GM12878 (cell line): ENCODE measurements at regions not wholly inside any gene's neighbourhood (a gene's known extent, or its start where the extent isn't known, plus 50 kb on each side); places are given as distances from the start of the nearest gene placed in this dataset.

Experiments
- ATAC-seq: fragments of 200-7000 bp; cut with Tn5 transposase; 3 replicates; pipeline ENCODE4 v1.9.1; 2020; ENCODE audit warnings: mild to moderate bottlenecking, moderate library complexity
- BruUV-seq: library from RNA; stranded (reverse); fragments of 400-500 nt; replicated peaks from 2 replicates; lab custom pipeline; 2021; lab: Mats Ljungman, UMichigan
- CTCF ChIA-PET: fragments of 300-600 bp; sonication (Branson Sonifier 250); formaldehyde crosslinking; extraction: SDS; loops from one replicate; lab custom pipeline; 2021; ENCODE audit warnings: inconsistent platforms; lab: Yijun Ruan, JAX
- POLR2A ChIA-PET: fragments of 350-600 bp; formaldehyde crosslinking; extraction: SDS; loops from one replicate; lab custom pipeline; 2021; ENCODE audit warnings: inconsistent platforms; lab: Charles Lee
- RAD21 ChIA-PET: fragments of 300-600 bp; sonication (Branson Sonifier 250); formaldehyde crosslinking; loops from one replicate; lab custom pipeline; 2023; ENCODE audit warnings: antibody characterized with exemption; ENCODE audit not compliant: unreplicated experiment; lab: Charles Lee
- SMC1A ChIA-PET: fragments of 300-600 bp; sonication (Branson Sonifier 250); formaldehyde crosslinking; loops from one replicate; lab custom pipeline; 2023; ENCODE audit not compliant: unreplicated experiment, uncharacterized antibody; lab: Charles Lee
- DNase-seq: peaks from one replicate; pipeline ENCODE4 v3.0.0-alpha.2; 2011; ENCODE audit warnings: low read depth, low spot score
- FAIRE-seq: peaks from 3 replicates; lab custom pipeline; 2011; peaks lifted over from hg19 to GRCh38; lab: Jason Lieb, UNC
- H2AFZ ChIP-seq: 2 replicates; pipeline ENCODE4 v1.6.0; 2011; ENCODE audit warnings: low read depth, low read length, control low read depth; ENCODE audit not compliant: control insufficient read depth
- H3K27ac ChIP-seq: 2 replicates; pipeline ENCODE4 v1.5.1; 2011; ENCODE audit warnings: control low read depth; ENCODE audit not compliant: control insufficient read depth, insufficient read depth
- H3K27me3 ChIP-seq, 2 experiments: replicated peaks in 1 of 2; 2 replicates each; pipeline versions ENCODE4 v1.6.0 to v1.6.1; 2011; ENCODE audit warnings: low read length in 1 of 2; ENCODE audit not compliant: control insufficient read depth in 2 of 2, insufficient read depth in 2 of 2
- H3K36me3 ChIP-seq, 2 experiments: 2 replicates each; pipeline ENCODE4 v1.5.1; 2011; ENCODE audit warnings: low read length in 1 of 2; ENCODE audit not compliant: control insufficient read depth in 2 of 2, insufficient read depth in 2 of 2
- H3K4me1 ChIP-seq: 2 replicates; pipeline ENCODE4 v1.6.1; 2011; ENCODE audit warnings: mild to moderate bottlenecking, low read length, moderate library complexity, mixed read lengths; ENCODE audit not compliant: control insufficient read depth, insufficient read depth
- H3K4me2 ChIP-seq: 2 replicates; pipeline ENCODE4 v1.6.0; 2011; ENCODE audit warnings: control low read depth; ENCODE audit not compliant: control insufficient read depth, insufficient read depth
- H3K4me3 ChIP-seq: fragments of 200-600 bp; sonication (generic); 2 replicates; pipeline ENCODE4 v1.5.1; 2016
- H3K79me2 ChIP-seq: 2 replicates; pipeline ENCODE4 v1.6.0; 2011; ENCODE audit warnings: low read length; ENCODE audit not compliant: control insufficient read depth, insufficient read depth
- H3K9ac ChIP-seq: 2 replicates; pipeline ENCODE4 v1.8.0; 2011; ENCODE audit warnings: low read length, control low read depth, mixed read lengths; ENCODE audit not compliant: control insufficient read depth, insufficient read depth
- H3K9me3 ChIP-seq: replicated peaks from 3 replicates; pipeline ENCODE4 v1.5.1; 2011; ENCODE audit warnings: mild to moderate bottlenecking, low read length; ENCODE audit not compliant: control insufficient read depth, insufficient read depth
- H4K20me1 ChIP-seq: 2 replicates; pipeline ENCODE4 v1.6.0; 2011; ENCODE audit not compliant: control insufficient read depth, insufficient read depth
- CREM ChIP-seq: IDR thresholded peaks from 2 replicates; pipeline ENCODE4 v1.6.1; 2014; ENCODE audit warnings: antibody characterized with exemption, low read depth
- MYC ChIP-seq: IDR thresholded peaks from 2 replicates; pipeline ENCODE4 v1.6.1; 2011; ENCODE audit warnings: mild to moderate bottlenecking, low read length, moderate library complexity, inconsistent platforms; ENCODE audit not compliant: insufficient read depth, insufficient replicate concordance, insufficient read length, severe bottlenecking
- POLR2AphosphoS5 ChIP-seq: IDR thresholded peaks from 2 replicates; pipeline ENCODE4 v1.6.1; 2011; ENCODE audit warnings: mild to moderate bottlenecking, low read length, inconsistent platforms
- WGBS: methylation state at CpG from one replicate; pipeline ENCODE4 v1.1.6; 2016; ENCODE audit warnings: low lambda C conversion rate; ENCODE audit not compliant: insufficient replicate concordance, insufficient coverage; ENCODE audit errors: missing lambda C conversion rate; 5-methylcytosine and 5-hydroxymethylcytosine counted together
- in situ Hi-C: fragments of 300-500 bp; cut with MboI; formaldehyde crosslinking; loops from 9 replicates; pipeline ENCODE4 v1.14.3; 2018; ENCODE audit warnings: mixed read lengths
- intact Hi-C: fragments of 100-400 bp; cut with micrococcal nuclease; formaldehyde crosslinking; loops from one replicate; pipeline ENCODE4 v1.14.2; 2022; ENCODE audit not compliant: unreplicated experiment
- TF ChIP-seq, protein P1 (sequence below): IDR thresholded peaks from 2 replicates; pipeline ENCODE4 v1.6.1; 2012; ENCODE audit warnings: mild to moderate bottlenecking, low read depth, low read length

GRCh38 chr3:51618496-51618895 is 52.6 kb upstream of the TEX264 start:
- no peak overlapping the region for H2AFZ ChIP-seq
- POLR2A ChIA-PET: no interaction called here
- in situ Hi-C loops: no loop called here

More at GRCh38 chr3:51618496-51618895, 52.6 kb upstream of the TEX264 start:
- Histone ChIP-seq H3K27me3 (no peaks in the 10 kb centered on the region), H3K36me3 (no peaks in the 10 kb centered on the region), H3K4me3 (no peak overlapping the region), H3K79me2 (no peaks in the 10 kb centered on the region)
- no peak for DNase-seq
- SMC1A ChIA-PET: no interaction called here
- 95% methylated on average over 3 of the region's 3 CpGs for WGBS
- TF ChIP-seq, protein P1, sequence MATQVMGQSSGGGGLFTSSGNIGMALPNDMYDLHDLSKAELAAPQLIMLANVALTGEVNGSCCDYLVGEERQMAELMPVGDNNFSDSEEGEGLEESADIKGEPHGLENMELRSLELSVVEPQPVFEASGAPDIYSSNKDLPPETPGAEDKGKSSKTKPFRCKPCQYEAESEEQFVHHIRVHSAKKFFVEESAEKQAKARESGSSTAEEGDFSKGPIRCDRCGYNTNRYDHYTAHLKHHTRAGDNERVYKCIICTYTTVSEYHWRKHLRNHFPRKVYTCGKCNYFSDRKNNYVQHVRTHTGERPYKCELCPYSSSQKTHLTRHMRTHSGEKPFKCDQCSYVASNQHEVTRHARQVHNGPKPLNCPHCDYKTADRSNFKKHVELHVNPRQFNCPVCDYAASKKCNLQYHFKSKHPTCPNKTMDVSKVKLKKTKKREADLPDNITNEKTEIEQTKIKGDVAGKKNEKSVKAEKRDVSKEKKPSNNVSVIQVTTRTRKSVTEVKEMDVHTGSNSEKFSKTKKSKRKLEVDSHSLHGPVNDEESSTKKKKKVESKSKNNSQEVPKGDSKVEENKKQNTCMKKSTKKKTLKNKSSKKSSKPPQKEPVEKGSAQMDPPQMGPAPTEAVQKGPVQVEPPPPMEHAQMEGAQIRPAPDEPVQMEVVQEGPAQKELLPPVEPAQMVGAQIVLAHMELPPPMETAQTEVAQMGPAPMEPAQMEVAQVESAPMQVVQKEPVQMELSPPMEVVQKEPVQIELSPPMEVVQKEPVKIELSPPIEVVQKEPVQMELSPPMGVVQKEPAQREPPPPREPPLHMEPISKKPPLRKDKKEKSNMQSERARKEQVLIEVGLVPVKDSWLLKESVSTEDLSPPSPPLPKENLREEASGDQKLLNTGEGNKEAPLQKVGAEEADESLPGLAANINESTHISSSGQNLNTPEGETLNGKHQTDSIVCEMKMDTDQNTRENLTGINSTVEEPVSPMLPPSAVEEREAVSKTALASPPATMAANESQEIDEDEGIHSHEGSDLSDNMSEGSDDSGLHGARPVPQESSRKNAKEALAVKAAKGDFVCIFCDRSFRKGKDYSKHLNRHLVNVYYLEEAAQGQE: no peak
- TF ChIP-seq MYC (no peak), POLR2AphosphoS5 (no peak), CREM (no peak)
- TF ChIP-seq, all 136 proteins: peak for 0
- Histone ChIP-seq H3K4me1 (no peaks in the 10 kb centered on the region), H3K27ac (no peak overlapping the region), H3K9ac (no peak overlapping the region), H3K9me3 (no peaks in the 10 kb centered on the region), H3K4me2 (no peak overlapping the region), H4K20me1 (no peaks in the 10 kb centered on the region)
- BruUV-seq: no TSS peak
- ATAC-seq (no peak), FAIRE-seq (no peak)
- ChIA-PET CTCF (no interaction called here), RAD21 (interaction anchor here (1.2 kb wide), 2 partner anchors 116 to 119 kb away, joined by 4 read pairs; partner anchors contain the start of gene DCAF1)
- intact Hi-C loops: no loop called here
